ENCODE measurements at regions not wholly inside any gene's neighbourhood (a gene's known extent, or its start where the extent isn't known, plus 50 kb on each side); places are given as distances from the start of the nearest gene placed in this dataset.
A peak's percentile ranks its signal among the peaks of the same experiment; 100 is the strongest.

GRCh38 chr1:229046251-229046853 lies 224.6 kb upstream of the RAB4A start:
- Histone ChIP-seq H3K36me3 (ENCODE audit: control insufficient read depth in 2 of 2, insufficient read depth in 2 of 2, low read length in 2 of 2) (no peaks in the 10 kb centered on the region), H3K4me3 (ENCODE audit: low read length in 2 of 2) (no peak overlapping the region), H3K4me1 (ENCODE audit: control insufficient read depth, insufficient read depth, low read length) (no peaks in the 10 kb centered on the region), H3K27me3 (ENCODE audit: control insufficient read depth in 1 of 2, insufficient read depth in 2 of 2, low read length in 2 of 2) (no peaks in the 10 kb centered on the region), H3K9me3 (ENCODE audit: control insufficient read depth in 2 of 2, low read length in 2 of 2) (no peaks in the 10 kb centered on the region), H3K27ac (ENCODE audit: low read length) (no peak overlapping the region), H3K9ac (ENCODE audit: low read length in 2 of 2) (no peak overlapping the region)

- no peaks in the 10 kb centered on the region for H3K27me3 ChIP-seq (ENCODE audit: control insufficient read depth in 1 of 2, insufficient read depth in 2 of 2, low read length in 2 of 2)
- H3K9ac ChIP-seq (ENCODE audit: low read length in 2 of 2): no peak overlapping the region
- no peaks in the 10 kb centered on the region for H3K4me1 ChIP-seq (ENCODE audit: control insufficient read depth, insufficient read depth, low read length)
- no peaks in the 10 kb centered on the region for H3K36me3 ChIP-seq (ENCODE audit: control insufficient read depth in 2 of 2, insufficient read depth in 2 of 2, low read length in 2 of 2)
- no peak overlapping the region for H3K4me3 ChIP-seq (ENCODE audit: low read length in 2 of 2)
- H3K9me3 ChIP-seq (ENCODE audit: control insufficient read depth in 2 of 2, low read length in 2 of 2): no peaks in the 10 kb centered on the region
- no peak overlapping the region for H3K27ac ChIP-seq (ENCODE audit: low read length)
Observed at GRCh38 chr1:229047161-229047839, 223.6 kb upstream of the RAB4A start.

GRCh38 chr1:229047840-229048620 lies 222.9 kb upstream of the RAB4A start:
- no peaks in the 10 kb centered on the region for H3K4me1 ChIP-seq (ENCODE audit: control insufficient read depth, insufficient read depth, low read length)
- H3K9me3 ChIP-seq (ENCODE audit: control insufficient read depth in 2 of 2, low read length in 2 of 2): no peaks in the 10 kb centered on the region
- no peak overlapping the region for H3K9ac ChIP-seq (ENCODE audit: low read length in 2 of 2)
- H3K4me3 ChIP-seq (ENCODE audit: low read length in 2 of 2): no peak overlapping the region
- no peaks in the 10 kb centered on the region for H3K27me3 ChIP-seq (ENCODE audit: control insufficient read depth in 1 of 2, insufficient read depth in 2 of 2, low read length in 2 of 2)
- H3K36me3 ChIP-seq (ENCODE audit: control insufficient read depth in 2 of 2, insufficient read depth in 2 of 2, low read length in 2 of 2): no peaks in the 10 kb centered on the region
- no peak overlapping the region for H3K27ac ChIP-seq (ENCODE audit: low read length)

GRCh38 chr1:229048896-229049295 lies 222.0 kb upstream of the RAB4A start:
- Histone ChIP-seq H3K27me3 (ENCODE audit: control insufficient read depth in 1 of 2, insufficient read depth in 2 of 2, low read length in 2 of 2) (no peaks in the 10 kb centered on the region), H3K4me3 (ENCODE audit: low read length in 2 of 2) (no peak overlapping the region), H3K9ac (ENCODE audit: low read length in 2 of 2) (no peak overlapping the region), H3K36me3 (ENCODE audit: control insufficient read depth in 2 of 2, insufficient read depth in 2 of 2, low read length in 2 of 2) (no peaks in the 10 kb centered on the region), H3K27ac (ENCODE audit: low read length) (no peak overlapping the region), H3K9me3 (ENCODE audit: control insufficient read depth in 2 of 2, low read length in 2 of 2) (no peaks in the 10 kb centered on the region), H3K4me1 (ENCODE audit: control insufficient read depth, insufficient read depth, low read length) (no peaks in the 10 kb centered on the region)

GRCh38 chr1:229056046-229056445 lies 214.9 kb upstream of the RAB4A start:
- Histone ChIP-seq H3K9ac (ENCODE audit: low read length in 2 of 2) (no peak overlapping the region), H3K36me3 (ENCODE audit: control insufficient read depth in 2 of 2, insufficient read depth in 2 of 2, low read length in 2 of 2) (no peaks in the 10 kb centered on the region), H3K4me1 (ENCODE audit: control insufficient read depth, insufficient read depth, low read length) (peaks cover 22% of the 10 kb centered on the region), H3K27ac (ENCODE audit: low read length) (no peak overlapping the region), H3K9me3 (ENCODE audit: control insufficient read depth in 2 of 2, low read length in 2 of 2) (no peaks in the 10 kb centered on the region), H3K4me3 (ENCODE audit: low read length in 2 of 2) (no peak overlapping the region), H3K27me3 (ENCODE audit: control insufficient read depth in 1 of 2, insufficient read depth in 2 of 2, low read length in 2 of 2) (no peaks in the 10 kb centered on the region)

- Histone ChIP-seq H3K27me3 (ENCODE audit: control insufficient read depth in 1 of 2, insufficient read depth in 2 of 2, low read length in 2 of 2) (no peaks in the 10 kb centered on the region), H3K4me1 (ENCODE audit: control insufficient read depth, insufficient read depth, low read length) (peaks cover 31% of the 10 kb centered on the region), H3K9ac (ENCODE audit: low read length in 2 of 2) (peak overlapping the region in 1 of 2 donors; percentile 36), H3K4me3 (ENCODE audit: low read length in 2 of 2) (no peak overlapping the region), H3K9me3 (ENCODE audit: control insufficient read depth in 2 of 2, low read length in 2 of 2) (no peaks in the 10 kb centered on the region), H3K36me3 (ENCODE audit: control insufficient read depth in 2 of 2, insufficient read depth in 2 of 2, low read length in 2 of 2) (no peaks in the 10 kb centered on the region), H3K27ac (ENCODE audit: low read length) (peak overlapping the region; percentile 46)
Observed at GRCh38 chr1:229058111-229058561, 212.8 kb upstream of the RAB4A start.

GRCh38 chr1:229058729-229059128 lies 212.2 kb upstream of the RAB4A start:
- Histone ChIP-seq H3K27me3 (ENCODE audit: control insufficient read depth in 1 of 2, insufficient read depth in 2 of 2, low read length in 2 of 2) (no peaks in the 10 kb centered on the region), H3K9me3 (ENCODE audit: control insufficient read depth in 2 of 2, low read length in 2 of 2) (no peaks in the 10 kb centered on the region), H3K36me3 (ENCODE audit: control insufficient read depth in 2 of 2, insufficient read depth in 2 of 2, low read length in 2 of 2) (no peaks in the 10 kb centered on the region), H3K27ac (ENCODE audit: low read length) (peak overlapping the region; percentile 46), H3K4me3 (ENCODE audit: low read length in 2 of 2) (no peak overlapping the region), H3K4me1 (ENCODE audit: control insufficient read depth, insufficient read depth, low read length) (peaks cover 31% of the 10 kb centered on the region), H3K9ac (ENCODE audit: low read length in 2 of 2) (peak overlapping the region in 1 of 2 donors; percentile 36)

GRCh38 chr1:229059671-229060539 lies 211.0 kb upstream of the RAB4A start:
- H3K4me1 ChIP-seq (ENCODE audit: control insufficient read depth, insufficient read depth, low read length): peaks cover 31% of the 10 kb centered on the region
- H3K27me3 ChIP-seq (ENCODE audit: control insufficient read depth in 1 of 2, insufficient read depth in 2 of 2, low read length in 2 of 2): no peaks in the 10 kb centered on the region
- no peaks in the 10 kb centered on the region for H3K36me3 ChIP-seq (ENCODE audit: control insufficient read depth in 2 of 2, insufficient read depth in 2 of 2, low read length in 2 of 2)
- no peaks in the 10 kb centered on the region for H3K9me3 ChIP-seq (ENCODE audit: control insufficient read depth in 2 of 2, low read length in 2 of 2)
- H3K27ac ChIP-seq (ENCODE audit: low read length): peak overlapping the region; percentile 46
- H3K9ac ChIP-seq (ENCODE audit: low read length in 2 of 2): peak overlapping the region in 1 of 2 donors; percentile 10
- H3K4me3 ChIP-seq (ENCODE audit: low read length in 2 of 2): peak overlapping the region in 1 of 2 donors; percentile 35

- Histone ChIP-seq H3K36me3 (ENCODE audit: control insufficient read depth in 2 of 2, insufficient read depth in 2 of 2, low read length in 2 of 2) (no peaks in the 10 kb centered on the region), H3K9me3 (ENCODE audit: control insufficient read depth in 2 of 2, low read length in 2 of 2) (no peaks in the 10 kb centered on the region), H3K4me3 (ENCODE audit: low read length in 2 of 2) (no peak overlapping the region), H3K4me1 (ENCODE audit: control insufficient read depth, insufficient read depth, low read length) (peaks cover 31% of the 10 kb centered on the region), H3K27ac (ENCODE audit: low read length) (no peak overlapping the region), H3K27me3 (ENCODE audit: control insufficient read depth in 1 of 2, insufficient read depth in 2 of 2, low read length in 2 of 2) (no peaks in the 10 kb centered on the region), H3K9ac (ENCODE audit: low read length in 2 of 2) (no peak overlapping the region)
Observed at GRCh38 chr1:229062135-229062534, 208.8 kb upstream of the RAB4A start.

GRCh38 chr1:229063154-229063773 lies 207.6 kb upstream of the RAB4A start:
- Histone ChIP-seq H3K27me3 (ENCODE audit: control insufficient read depth in 1 of 2, insufficient read depth in 2 of 2, low read length in 2 of 2) (no peaks in the 10 kb centered on the region), H3K9ac (ENCODE audit: low read length in 2 of 2) (no peak overlapping the region), H3K27ac (ENCODE audit: low read length) (no peak overlapping the region), H3K36me3 (ENCODE audit: control insufficient read depth in 2 of 2, insufficient read depth in 2 of 2, low read length in 2 of 2) (no peaks in the 10 kb centered on the region), H3K9me3 (ENCODE audit: control insufficient read depth in 2 of 2, low read length in 2 of 2) (no peaks in the 10 kb centered on the region), H3K4me3 (ENCODE audit: low read length in 2 of 2) (no peak overlapping the region), H3K4me1 (ENCODE audit: control insufficient read depth, insufficient read depth, low read length) (peaks cover 29% of the 10 kb centered on the region)

Data from stomach smooth muscle (tissue), 2 donors.